NAMALWA (cell line): ENCODE measurements at regions not wholly inside any gene's neighbourhood (a gene's known extent, or its start where the extent isn't known, plus 50 kb on each side); places are given as distances from the start of the nearest gene placed in this dataset.

Experiments
- DNase-seq: peaks from one replicate; pipeline ENCODE4 v3.0.0-alpha.2; 2015; ENCODE audit warnings: low spot score

- DNase-seq, result no peak
These were observed 207.2 kb upstream of the NAALADL2 start for GRCh38 chr3:174651951-174652350.

- no peak for DNase-seq
These were observed 199.6 kb upstream of the NAALADL2 start for GRCh38 chr3:174659511-174659910.

DNA sequence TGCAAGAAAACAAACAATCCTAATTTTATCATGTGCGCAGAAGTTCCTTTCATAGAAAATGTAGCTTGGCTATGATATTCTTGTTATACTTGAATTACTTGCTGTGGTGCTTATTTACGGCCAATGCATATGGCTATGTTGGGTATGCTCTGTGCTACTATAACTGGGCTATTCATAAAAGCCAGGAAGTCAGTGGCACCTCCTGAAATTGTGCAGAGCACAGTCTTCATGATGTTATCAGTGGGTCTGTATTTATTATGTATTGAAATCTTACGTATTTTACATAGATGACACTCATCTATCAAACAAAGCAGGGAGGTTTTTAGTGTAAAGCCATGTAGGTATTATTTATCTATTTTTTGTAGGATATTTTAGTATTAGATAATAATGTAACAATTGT lies 196.5 kb upstream of the NAALADL2 start:
- DNase-seq, result no peak

- DNase-seq, result no peak
These were observed 191.7 kb upstream of the NAALADL2 start for GRCh38 chr3:174667386-174667785.

GRCh38 chr3:174675406-174675805 lies 183.7 kb upstream of the NAALADL2 start:
- DNase-seq, result no peak

DNA sequence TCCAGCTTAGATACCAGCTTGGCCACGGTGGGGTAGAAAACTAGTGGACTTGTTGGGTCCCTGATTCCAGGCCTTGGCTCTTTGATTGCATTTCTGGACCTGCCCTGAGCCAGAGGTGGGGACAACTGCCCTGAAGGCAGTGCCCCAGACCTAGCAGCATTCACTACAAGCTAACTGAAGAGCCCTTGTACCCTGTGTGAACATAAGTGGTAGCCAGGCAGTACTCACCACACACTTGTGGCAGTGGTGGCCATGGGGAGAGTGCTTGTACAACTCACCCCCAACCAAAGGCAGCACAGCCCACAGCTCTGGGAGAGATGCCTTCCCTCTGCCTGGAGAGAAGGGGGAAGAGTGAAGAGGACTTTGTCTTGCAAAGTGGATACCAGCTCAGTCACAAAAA lies 177.3 kb upstream of the NAALADL2 start:
- no peak for DNase-seq

GRCh38 chr3:174685796-174686195 lies 173.3 kb upstream of the NAALADL2 start:
- no peak for DNase-seq

DNA sequence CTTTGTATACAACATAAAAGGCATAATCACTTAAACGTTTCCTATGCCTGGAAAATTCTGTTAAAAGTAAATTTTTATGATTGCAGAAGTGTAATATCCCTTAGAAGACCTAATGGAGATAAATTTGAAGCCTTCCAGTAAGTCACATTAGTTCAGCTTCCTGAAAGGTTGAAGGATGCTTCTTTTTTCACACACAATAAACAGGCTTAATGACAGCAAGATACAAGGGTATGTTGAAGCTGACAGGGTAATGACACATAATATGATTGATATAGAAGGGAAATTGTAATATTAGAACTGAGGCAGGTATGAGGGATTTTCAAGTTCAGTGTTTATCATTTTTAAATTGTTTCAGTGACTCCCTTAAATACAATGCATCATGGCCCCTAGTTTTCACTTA lies 161.8 kb upstream of the NAALADL2 start:
- no peak for DNase-seq

GRCh38 chr3:174700736-174701135 lies 158.4 kb upstream of the NAALADL2 start:
- no peak for DNase-seq

DNA sequence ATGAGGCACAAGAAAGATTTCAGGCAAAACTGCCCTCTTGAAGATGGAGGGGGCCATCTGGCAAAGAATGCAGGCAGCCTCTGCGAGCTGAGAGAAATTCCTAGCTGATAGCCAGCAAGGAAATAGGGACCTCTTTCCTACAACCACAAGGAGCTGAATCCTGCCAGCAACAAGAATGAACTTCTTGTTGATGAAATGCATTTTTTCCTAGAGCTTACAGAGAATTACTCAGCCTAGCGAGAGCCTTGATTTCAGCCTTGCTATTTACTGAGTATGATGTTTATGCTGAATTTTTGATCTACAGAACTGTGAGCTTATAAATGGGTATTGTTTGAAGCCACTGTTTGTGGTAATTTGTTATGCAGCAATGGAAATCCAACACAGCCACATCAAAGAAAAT lies 148.5 kb upstream of the NAALADL2 start:
- DNase-seq, result no peak

GRCh38 chr3:174715386-174715785 lies 143.7 kb upstream of the NAALADL2 start:
- DNase-seq, result no peak

- DNase-seq, result no peak
These were observed 142.1 kb upstream of the NAALADL2 start for GRCh38 chr3:174716956-174717505.

GRCh38 chr3:174720717-174721116 lies 138.4 kb upstream of the NAALADL2 start:
- no peak for DNase-seq

GRCh38 chr3:174725303-174725702 lies 133.8 kb upstream of the NAALADL2 start:
- no peak for DNase-seq

DNA sequence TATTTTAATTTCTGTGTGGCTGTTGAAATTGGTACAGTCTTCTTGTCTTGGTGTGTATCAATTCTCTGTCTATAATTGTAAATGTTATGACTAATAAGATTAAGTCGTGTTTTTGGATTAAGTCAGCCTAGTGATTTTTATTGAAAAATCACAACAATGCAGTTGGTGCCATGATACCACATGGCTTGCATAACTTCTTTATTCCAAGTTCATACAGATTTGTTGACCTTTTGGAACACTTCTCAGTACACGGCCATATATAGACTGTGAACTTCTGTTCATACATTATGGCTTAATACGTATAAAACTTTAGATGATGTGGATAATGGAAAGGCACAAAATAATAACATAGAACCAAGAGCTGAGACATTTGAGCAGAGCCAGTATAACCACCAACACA lies 121.2 kb upstream of the NAALADL2 start:
- no peak for DNase-seq

DNA sequence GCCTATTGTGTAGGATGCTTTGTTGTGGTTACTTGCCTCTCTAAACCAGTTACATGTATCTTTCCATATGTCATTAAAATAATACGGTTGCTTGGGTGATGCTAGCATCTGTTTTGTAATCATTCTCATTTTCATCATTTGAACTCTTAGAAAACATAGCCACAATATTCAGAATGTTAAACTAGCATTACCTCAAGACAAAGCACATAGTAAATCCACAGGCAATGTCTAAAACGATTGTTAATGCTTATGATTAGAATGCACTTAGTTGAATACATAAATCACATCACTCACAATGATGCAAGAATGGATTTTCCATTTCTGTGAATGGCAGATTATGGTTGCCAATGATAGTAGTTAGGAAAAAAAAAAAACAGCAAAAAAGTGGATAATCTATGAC lies 110.0 kb upstream of the NAALADL2 start:
- no peak for DNase-seq

DNA sequence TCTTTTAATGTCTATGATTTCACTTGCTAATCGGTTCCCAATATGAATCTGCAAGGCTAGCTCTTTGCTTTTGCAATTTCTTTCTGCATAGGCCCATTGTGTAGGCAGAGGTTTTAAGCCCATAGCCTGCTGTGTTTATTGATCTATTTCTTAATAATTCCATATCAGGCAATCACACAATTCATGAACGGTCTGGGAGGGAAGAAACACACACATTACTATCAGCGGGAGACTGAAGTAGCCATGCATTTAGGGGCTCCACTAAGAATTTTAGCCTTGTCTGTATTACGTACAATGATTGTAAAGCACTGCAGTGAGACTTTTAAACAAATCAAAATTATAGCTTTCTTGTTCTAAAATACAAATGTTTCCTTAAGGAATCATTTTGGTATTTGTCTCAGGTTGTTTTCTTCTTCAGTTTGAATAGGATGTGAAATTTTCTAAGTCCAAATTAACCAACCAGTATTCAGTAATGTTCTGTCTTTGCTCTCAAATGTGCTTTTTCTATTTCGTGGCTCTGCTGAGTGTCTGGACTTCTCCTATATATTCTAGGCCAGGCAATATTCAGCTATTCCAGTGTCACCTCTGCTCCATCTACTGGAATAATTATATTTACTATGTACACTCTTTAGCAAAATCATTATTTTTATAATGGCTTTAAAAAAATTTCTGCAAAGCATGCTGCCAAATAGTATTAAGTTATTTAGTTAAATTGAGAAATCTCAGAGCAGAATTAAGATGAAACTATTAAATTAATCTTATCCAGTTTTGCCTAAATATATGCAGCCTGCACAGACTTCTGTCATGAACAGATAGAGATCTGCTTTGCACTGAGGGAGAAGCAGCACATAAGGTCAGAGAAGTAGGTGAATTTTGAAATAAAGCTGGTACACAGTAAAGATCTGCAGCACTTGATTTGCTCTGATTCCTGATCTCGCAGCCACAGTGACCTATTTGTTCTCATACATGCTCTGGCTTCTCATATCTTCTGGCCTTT lies 103.0 kb upstream of the NAALADL2 start:
- no peak for DNase-seq

DNA sequence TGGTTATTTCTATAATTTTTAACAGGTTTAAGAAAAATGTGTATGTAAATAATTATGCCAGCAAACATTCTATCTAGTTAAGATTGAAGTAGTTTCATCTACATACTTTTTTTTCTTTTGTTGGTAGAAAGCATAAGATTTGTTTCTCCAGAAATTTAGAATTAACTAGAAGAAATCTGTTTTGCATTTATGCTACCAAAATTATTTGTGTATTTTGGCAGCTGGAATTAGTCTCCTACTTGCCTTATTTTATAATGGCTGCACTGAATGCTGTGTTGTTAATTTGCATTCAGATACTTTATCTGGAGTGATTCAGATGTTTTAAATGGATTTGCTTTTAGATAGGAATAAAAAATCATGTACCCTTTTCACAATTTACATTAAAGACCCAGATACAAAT lies 100.2 kb upstream of the NAALADL2 start:
- no peak for DNase-seq

GRCh38 chr3:174767406-174767805 lies 91.7 kb upstream of the NAALADL2 start:
- no peak for DNase-seq

DNA sequence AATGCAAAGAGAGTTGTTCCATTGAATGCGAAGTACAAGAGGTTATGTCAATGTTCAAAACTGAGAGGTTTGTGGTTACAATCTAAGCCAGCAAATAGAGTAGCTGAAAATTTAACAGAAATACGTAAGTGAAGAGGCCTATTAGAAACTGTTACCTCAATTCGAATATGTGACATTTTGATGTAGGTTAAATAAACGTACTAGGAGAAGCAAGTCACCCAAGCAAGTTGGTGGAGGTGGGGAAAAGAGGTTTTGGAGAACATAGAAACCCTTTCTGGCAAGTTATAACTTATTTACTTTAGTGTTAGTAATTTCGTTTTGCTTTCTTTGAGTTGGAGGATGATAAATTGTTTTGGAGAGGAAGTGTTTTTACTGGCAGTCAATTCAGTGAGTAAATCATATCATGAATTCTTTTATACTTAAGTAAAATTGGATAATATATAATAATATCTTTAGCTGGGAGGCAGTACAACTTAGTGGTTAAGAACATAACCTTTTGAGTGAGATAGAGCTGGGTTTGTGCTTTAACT lies 91.2 kb upstream of the NAALADL2 start:
- DNase-seq, result no peak

DNA sequence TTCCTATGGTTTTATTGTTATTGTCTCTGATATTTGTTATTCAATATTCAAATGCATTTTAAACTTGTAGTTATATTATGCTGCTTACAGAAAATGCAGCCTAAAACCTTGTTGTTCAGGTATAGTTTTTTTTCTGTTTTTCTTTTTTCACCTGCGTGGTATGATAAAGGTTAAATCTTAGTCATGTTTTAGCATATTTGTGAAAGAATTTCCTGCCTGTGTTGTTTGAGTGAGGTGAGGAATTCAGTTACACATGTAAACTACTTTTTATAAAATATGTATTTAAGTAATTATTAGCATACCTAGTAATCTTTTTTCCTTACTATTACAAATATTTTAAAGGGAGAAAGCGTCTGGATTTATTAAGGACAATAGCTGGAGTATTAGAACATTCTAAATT lies 90.0 kb upstream of the NAALADL2 start:
- no peak for DNase-seq

DNA sequence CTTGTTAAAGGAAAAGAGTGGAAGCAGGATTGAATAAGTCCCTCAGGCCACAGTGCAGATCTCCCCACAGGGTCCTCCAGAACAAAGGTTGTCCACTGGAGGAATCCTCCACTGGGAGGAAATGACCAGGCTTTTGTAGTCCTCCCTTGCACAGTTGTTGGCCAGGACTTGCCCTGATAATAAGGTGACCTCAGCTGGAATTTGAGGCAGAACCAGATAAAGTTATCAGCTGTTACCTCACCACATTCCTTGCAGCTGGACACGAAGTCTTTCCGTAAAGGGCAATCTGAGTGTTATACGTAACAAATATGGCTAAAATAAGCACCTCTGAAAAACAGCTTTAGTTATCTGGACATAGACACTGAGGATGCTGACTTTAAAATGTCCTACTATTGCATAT lies 83.5 kb upstream of the NAALADL2 start:
- no peak for DNase-seq

- no peak for DNase-seq
These were observed 83.0 kb upstream of the NAALADL2 start for GRCh38 chr3:174776123-174776522.
